ENCODE measurements at regions not wholly inside any gene's neighbourhood (a gene's known extent, or its start where the extent isn't known, plus 50 kb on each side); places are given as distances from the start of the nearest gene placed in this dataset.
A peak's percentile ranks its signal among the peaks of the same experiment; 100 is the strongest.
"Not testable (repeated sequence)": the region's sequence is repeated elsewhere in the genome, so short reads cannot be mapped to it uniquely, and the experiment has no call there.

- no peak for DNase-seq
Measured at GRCh38 chr2:60355849-60356261, 197.6 kb downstream of the BCL11A start.

- no peak for DNase-seq
Measured at GRCh38 chr2:60354713-60355112, 198.7 kb downstream of the BCL11A start.

- no peak for DNase-seq
Measured at GRCh38 chr2:60353863-60354262, 199.6 kb downstream of the BCL11A start.

GRCh38 chr2:60353406-60353800 lies 200.1 kb downstream of the BCL11A start:
- DNase-seq: no peak

DNA sequence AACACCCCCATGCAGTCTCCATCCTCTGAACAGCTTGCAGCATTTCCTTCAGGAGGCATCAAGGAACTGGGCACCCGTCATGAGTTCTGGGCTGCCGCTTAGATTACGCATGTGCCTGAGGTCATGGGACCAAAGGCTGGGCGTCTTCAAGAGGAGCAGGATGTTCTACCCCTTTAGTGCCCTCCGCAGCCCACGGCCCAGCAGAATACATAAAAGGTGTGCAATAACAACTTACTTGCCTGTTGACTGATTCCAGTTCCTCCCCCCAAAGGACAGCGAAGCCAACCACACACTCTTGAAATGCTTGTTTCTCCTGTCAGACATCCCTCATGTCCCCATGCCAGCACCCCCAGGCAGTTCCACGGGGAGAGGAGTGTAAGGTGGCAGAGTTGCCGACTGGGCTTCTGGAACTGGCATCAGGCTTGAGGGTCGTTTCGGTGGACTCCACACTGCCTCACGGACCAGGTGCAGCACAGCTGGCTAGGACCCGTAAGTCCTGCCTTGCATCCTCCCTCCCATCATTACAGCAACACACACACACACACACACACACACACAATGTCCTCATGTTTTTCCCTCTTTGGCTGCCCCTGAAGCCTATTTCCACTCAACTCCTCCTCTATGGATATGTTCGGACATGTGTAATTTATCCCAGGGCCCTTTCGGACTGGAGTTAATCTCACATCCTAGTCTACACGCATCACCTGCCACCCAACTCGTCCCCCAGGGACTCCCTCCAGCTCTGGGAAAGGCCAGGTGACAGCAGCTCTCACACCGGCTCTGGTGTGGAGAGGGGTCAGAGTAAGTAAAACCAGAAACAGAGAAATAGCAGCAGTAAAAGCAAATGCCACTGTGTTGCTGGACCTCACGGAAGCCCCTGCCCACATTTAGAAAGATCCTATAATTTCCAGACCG lies 200.7 kb downstream of the BCL11A start:
- DNase-seq: no peak

DNA sequence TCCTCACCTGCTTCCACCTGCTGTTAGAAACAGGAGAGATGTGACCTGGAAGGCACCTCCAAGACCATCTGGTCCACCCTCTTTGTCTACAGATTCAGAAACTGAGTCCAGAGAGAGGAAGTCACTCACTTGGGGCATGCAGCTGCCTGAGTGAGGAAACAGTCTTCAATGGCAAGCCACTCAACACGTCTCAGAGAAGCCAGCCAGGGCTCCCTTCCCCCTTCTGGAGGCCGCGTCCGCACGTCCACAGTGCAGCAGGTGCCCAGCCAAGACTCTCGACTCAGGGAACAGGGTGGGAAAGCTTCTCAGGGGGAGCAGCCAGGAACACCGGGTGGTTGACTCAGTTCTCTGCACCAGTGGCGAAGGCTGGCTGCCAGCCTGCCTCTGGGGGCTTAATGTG lies 201.7 kb downstream of the BCL11A start:
- no peak for DNase-seq

DNA sequence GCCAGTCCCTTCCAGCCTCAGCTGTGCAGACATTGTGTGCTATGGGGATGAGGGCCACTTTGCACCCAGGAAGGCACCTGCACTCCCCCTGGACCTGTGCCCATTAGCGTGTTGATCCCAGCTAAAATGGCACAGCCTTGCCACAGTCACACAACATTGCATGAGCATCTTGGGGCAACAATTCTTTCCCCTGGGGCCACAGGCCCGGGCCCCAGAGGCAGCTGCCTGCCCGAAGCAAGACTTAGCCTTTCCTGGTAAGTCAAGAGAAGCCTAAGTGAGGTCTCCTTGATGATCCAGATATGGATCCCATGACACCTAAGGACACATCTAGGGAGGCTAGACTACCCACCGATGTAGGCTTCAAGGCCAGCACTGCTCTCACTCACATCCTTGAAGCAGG lies 202.1 kb downstream of the BCL11A start:
- no peak for DNase-seq

- DNase-seq: no peak
Measured at GRCh38 chr2:60350791-60351190, 202.7 kb downstream of the BCL11A start.

- no peak for DNase-seq
Measured at GRCh38 chr2:60347781-60348180, 205.7 kb downstream of the BCL11A start.

GRCh38 chr2:60342491-60342890 lies 211.0 kb downstream of the BCL11A start:
- DNase-seq: not testable (repeated sequence)

DNA sequence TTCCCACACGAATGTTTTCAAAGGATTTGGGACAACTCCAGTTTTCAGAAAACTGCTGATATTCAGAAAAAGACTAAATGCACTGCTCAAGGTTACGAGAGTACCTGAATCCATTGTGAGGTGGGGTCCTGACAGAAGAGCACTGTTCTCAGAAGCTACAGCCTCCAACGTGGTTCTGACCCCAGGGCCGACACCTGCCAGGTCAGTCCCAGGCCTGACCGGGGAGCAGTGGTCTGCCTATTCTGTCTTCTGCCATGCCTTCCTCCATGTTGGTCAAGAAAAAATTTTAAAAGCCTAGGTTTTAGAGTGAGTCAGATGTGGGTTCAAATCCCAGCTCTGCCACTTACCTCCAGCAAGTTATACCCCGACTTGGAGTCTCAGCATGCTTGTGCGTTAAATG lies 212.3 kb downstream of the BCL11A start:
- no peak for DNase-seq

- no peak for DNase-seq
Measured at GRCh38 chr2:60339286-60339685, 214.2 kb downstream of the BCL11A start.

DNA sequence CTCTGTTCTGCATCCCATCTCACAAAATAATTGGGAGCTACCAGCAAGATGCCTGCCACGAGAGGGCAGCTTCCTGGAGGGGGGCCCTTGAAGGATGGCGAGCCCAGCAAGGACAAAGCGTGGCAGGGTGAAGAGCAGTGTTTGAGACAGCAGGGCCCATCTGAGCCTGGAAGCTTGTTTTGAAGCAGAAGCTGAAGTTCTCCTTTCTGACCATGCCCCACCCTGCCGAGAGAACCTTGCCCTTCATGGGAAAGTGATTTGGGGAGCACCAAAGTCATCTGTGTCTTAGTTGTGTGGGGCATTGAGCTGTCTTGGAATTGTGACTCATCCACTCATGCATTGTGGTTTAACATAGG lies 216.3 kb downstream of the BCL11A start:
- no peak for DNase-seq

- DNase-seq: no peak
Measured at GRCh38 chr2:60336442-60337141, 216.9 kb downstream of the BCL11A start.

DNA sequence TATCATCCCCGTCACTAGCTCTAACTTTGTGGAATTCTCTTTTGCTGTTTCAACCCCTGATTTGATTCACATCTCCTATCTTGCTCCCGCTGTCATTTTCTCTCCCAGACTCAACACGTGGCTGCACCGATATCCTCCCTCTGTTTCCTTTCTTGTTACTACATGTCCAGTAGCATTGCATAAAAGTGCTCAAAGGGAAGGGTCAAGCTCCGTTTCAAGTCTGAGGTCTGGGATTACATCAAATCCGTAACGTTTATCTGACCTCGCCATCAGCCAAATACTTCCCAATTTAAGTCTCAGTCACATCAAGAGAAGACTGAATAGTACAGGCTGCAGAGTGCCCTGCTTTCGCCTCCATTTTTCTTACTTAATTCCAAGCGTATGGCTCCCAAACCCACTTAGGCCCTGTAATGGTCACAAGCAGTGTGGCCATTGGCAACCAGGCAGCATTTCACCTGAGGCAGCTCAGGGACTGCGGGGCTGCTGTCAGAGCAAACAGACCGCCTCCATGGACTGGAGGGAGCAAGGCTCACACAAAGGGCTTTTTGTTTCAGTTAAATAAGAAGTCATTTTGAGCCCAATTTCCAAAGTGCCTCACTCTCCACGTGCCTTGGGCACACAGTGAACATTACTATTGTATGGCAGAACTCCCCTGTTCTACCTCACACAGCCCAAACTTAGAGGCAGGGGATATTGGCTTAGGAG lies 217.8 kb downstream of the BCL11A start:
- peak; percentile 24 for DNase-seq

DNA sequence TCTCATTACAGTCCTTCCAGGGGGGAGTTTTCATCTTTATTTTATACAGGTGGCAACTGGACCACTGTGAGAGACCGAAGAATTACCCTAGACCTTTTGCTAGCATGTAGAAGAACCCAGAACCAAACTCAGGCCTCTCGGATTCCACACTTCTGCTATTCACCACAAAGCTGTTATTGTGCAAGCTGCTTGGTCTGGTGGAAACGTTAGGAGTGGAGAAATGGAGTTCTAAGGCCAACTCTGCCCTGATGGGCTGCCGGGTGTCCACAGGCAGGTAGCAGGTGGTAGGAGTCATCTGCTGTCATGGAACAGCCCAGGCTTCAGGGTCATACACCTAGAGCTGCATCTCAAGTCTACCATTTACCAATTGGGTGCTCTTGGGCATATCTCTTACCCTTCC lies 218.8 kb downstream of the BCL11A start:
- no peak for DNase-seq

DNA sequence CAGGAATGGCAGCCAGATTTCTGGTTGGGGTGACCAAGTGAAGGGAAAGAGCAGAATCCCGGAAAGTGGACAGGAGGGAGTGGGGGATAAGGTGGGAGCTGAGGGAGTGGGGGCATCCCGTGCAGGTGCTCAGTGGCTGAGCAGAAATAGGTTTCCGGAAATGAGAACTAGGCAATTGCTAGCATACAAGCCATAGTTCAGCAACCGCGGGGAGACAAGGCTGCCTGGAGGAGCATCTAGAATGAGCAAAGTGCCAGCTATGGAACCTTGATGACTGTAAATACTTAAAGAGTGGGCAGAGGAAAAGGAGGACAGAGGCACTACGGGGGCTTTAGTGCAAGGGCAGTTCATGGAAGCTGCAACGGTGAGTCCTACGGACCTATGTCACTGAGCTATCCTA lies 220.2 kb downstream of the BCL11A start:
- DNase-seq: no peak

DNA sequence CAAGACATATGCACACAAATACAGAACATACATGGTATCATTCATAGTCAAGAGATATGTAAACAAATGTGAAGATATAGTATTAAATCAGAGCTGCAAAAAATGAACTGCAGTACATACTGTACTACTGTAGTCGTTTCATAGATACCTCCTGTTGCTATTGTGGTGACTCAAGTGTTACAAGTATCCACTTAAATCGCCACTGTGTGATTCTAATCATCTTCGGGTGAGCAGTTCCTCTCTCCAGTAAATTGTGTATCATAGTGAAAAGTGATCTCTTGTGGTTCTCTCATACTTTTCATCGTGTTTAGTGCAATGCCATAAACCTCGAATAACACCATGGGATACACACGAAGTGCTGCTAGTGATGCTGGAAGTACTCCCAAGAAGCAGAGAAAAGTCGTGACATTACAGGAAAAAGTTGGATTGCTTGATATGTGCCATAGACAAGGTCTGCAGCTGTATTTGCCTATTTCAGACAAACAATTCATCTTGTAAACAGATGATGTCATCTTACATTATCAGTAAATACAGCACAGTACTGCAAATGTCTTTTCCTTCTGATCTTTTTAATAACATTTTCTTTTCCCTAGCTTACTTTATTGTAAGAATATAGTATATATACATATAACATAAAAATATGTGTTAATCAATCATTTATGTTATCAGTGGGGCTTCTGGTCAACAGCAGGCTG lies 222.2 kb downstream of the BCL11A start:
- DNase-seq: no peak

- DNase-seq: no peak
Measured at GRCh38 chr2:60329225-60329624, 224.2 kb downstream of the BCL11A start.

DNA sequence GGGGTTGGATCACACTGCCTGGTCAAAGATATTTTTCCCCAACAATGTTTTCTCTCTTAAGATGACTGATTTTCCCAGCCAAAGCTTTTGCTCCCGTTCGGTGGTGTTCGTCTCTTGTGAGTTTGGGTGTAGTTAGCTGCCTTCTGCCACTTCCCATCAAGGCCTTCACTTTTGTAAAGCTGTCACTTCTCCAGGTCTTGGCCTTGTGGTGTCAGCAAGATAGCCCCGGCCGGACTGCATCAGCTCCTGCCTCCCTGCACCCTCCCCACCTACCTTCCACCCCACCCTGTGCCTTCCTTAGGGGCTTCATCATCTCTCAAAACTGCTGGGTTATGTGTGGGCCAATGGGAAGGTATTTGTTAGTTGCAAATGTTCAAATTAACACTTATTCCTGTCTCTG lies 228.9 kb downstream of the BCL11A start:
- no peak for DNase-seq

DNA sequence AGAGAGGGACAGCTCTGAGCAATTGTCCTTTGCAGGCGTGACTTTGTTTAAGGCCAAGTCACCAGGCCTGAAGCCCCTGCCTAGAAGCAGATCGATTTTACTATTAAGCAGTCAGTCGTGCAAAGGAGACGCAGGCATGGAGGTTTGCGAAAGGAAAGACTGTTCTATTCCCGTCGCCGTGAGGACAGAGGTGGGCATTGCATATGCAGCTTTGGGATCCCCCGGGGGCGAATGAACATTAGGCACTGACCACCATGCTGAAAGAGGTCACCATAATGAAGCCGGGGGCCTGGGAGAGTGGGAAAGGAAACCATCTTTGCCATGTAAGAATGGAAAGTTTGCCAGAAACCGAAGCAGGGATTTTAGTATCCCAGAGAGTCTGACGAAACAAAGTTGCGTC lies 231.6 kb downstream of the BCL11A start:
- no peak for DNase-seq

DNA sequence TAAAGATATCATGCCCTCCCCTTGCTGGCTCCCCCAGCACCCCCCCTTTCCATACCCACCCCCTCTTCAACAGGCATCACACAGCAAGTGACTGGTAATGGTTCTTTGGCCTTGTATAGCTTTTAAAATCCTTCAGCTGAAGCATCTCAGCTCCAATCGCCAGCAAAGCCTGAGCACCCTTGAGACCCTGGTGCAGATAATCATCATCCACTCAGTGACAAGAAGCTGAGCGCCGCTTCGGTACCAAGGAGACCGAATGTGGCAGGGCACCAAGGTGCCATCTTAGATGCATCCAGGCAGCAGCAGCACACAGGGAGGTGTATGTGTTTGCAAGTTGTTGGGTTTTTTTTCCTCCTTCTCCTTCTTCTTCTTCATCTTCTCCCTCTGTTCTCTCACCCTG lies 232.7 kb downstream of the BCL11A start:
- DNase-seq: no peak

DNA sequence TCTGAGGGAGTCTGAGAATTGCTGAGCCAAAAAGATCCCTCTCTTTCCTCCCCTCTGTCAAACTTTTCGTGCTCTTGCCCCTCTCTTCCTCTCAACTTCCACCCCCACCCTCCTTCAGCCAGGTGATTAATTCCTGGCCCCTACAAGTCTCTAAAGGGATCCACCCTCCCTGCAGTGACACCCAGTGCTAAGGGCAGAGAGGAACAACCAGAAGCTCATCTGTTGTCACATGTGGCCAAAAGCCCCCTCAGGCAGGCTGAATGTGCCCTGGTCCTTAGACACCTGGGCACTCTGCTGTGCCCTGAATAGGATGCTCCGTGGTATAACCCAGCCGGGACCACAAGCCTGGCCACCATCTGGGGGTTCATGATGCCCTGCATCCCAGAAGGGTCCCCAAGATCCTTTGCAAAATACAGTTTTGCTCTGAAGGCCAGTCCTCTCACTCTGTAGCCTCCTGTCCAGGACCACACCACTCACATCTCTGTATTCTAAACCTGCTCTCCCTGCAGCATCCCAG lies 234.4 kb downstream of the BCL11A start:
- no peak for DNase-seq
